OCI-LY1 (cell line): ENCODE measurements at regions not wholly inside any gene's neighbourhood (a gene's known extent, or its start where the extent isn't known, plus 50 kb on each side); places are given as distances from the start of the nearest gene placed in this dataset.

Source experiments
- CTCF ChIP-seq: fragments of 200-600 bp; sonication (generic), shearing (Covaris generic); IDR thresholded peaks from 2 replicates; pipeline ENCODE4 v1.5.1; 2017; ENCODE audit warnings: mild to moderate bottlenecking, antibody characterized with exemption, low read length, moderate library complexity, mixed read lengths
- EZH2 ChIP-seq: fragments of 200-600 bp; sonication (generic), shearing (Covaris generic); IDR thresholded peaks from 2 replicates; pipeline ENCODE4 v1.8.0; 2017; ENCODE audit warnings: borderline replicate concordance, mixed run types, mild to moderate bottlenecking, antibody characterized with exemption, low read length, moderate library complexity, mixed read lengths

GRCh38 chr12:66775871-66776270 lies 97.0 kb upstream of the GRIP1 start:
- TF ChIP-seq CTCF (no peak), EZH2 (no peak)
